ENCODE measurements at regions not wholly inside any gene's neighbourhood (a gene's known extent, or its start where the extent isn't known, plus 50 kb on each side); places are given as distances from the start of the nearest gene placed in this dataset.

GRCh38 chr19:28578786-28579505 is 634.0 kb downstream of the UQCRFS1 start:
- TF ChIP-seq POLR2A (IDR thresholded peaks at IDR 0.05; ENCODE audit: low read depth, low read length): no peak
- TF ChIP-seq TAF1 (IDR thresholded peaks at IDR 0.05; ENCODE audit: low read depth, low read length): no peak

All from GM12891 (cell line).